GM23338 (cell line): ENCODE measurements at regions not wholly inside any gene's neighbourhood (a gene's known extent, or its start where the extent isn't known, plus 50 kb on each side); places are given as distances from the start of the nearest gene placed in this dataset.

ENCODE experiments used
- ATAC-seq: fragments of 200-7000 bp; cut with Tn5 transposase; 3 replicates; pipeline ENCODE4 v1.9.1; 2020
- DNase-seq: peaks from one replicate; pipeline ENCODE4 v3.0.0-alpha.2; 2015; ENCODE audit warnings: low spot score
- H2AFZ ChIP-seq: fragments of 200-600 bp; sonication (generic); 2 replicates; pipeline ENCODE4 v1.8.0; 2016; ENCODE audit warnings: antibody characterized with exemption, mild to moderate bottlenecking, moderate library complexity
- H3F3A ChIP-seq: fragments of 200-600 bp; sonication (generic); replicated peaks from 2 replicates; pipeline ENCODE4 v1.8.0; 2017; ENCODE audit warnings: antibody characterized with exemption, mixed run types, low read depth
- H3K27ac ChIP-seq: fragments of 200-600 bp; sonication (generic); 2 replicates; pipeline ENCODE4 v1.6.1; 2016; ENCODE audit warnings: low read depth
- H3K27me3 ChIP-seq: fragments of 200-600 bp; sonication (generic); 2 replicates; pipeline ENCODE4 v1.8.0; 2016; ENCODE audit warnings: mild to moderate bottlenecking, mixed run types, moderate library complexity; ENCODE audit not compliant: insufficient read depth
- H3K36me3 ChIP-seq: fragments of 200-600 bp; sonication (generic); 2 replicates; pipeline ENCODE4 v1.8.0; 2016; ENCODE audit warnings: mild to moderate bottlenecking; ENCODE audit not compliant: insufficient read depth
- H3K4me1 ChIP-seq: fragments of 200-600 bp; sonication (generic); 2 replicates; pipeline ENCODE4 v1.8.0; 2016; ENCODE audit warnings: mild to moderate bottlenecking, moderate library complexity; ENCODE audit not compliant: insufficient read depth
- H3K4me2 ChIP-seq: fragments of 200-600 bp; sonication (generic); 2 replicates; pipeline ENCODE4 v1.7.1; 2017; ENCODE audit warnings: mixed run types
- H3K4me3 ChIP-seq: fragments of 200-600 bp; sonication (generic); 2 replicates; pipeline ENCODE4 v1.6.1; 2016; ENCODE audit warnings: mixed run types
- H3K79me2 ChIP-seq: fragments of 200-600 bp; sonication (generic); replicated peaks from 2 replicates; pipeline ENCODE4 v1.8.0; 2017; ENCODE audit warnings: mild to moderate bottlenecking; ENCODE audit not compliant: insufficient read depth
- H3K9me2 ChIP-seq: fragments of 200-600 bp; sonication (generic); 2 replicates; pipeline ENCODE4 v1.8.0; 2017; ENCODE audit not compliant: insufficient read depth
- H4K20me1 ChIP-seq: fragments of 200-600 bp; sonication (generic); replicated peaks from 2 replicates; pipeline ENCODE4 v1.8.0; 2017; ENCODE audit warnings: mild to moderate bottlenecking; ENCODE audit not compliant: insufficient read depth
- H3K27ac Mint-ChIP-seq: 2 replicates; pipeline ENCODE4 v1.8.0; 2020; ENCODE audit warnings: inconsistent platforms, mild to moderate bottlenecking, moderate library complexity, mixed read lengths
- H3K27me3 Mint-ChIP-seq: 3 replicates; pipeline ENCODE4 v1.8.0; 2022; ENCODE audit warnings: low read depth, mild to moderate bottlenecking, moderate library complexity, mixed read lengths, inconsistent platforms; ENCODE audit not compliant: insufficient read depth, poor library complexity
- H3K36me3 Mint-ChIP-seq: 3 replicates; pipeline ENCODE4 v1.8.0; 2021; ENCODE audit warnings: low read depth, mild to moderate bottlenecking, inconsistent platforms, moderate library complexity, mixed read lengths
- H3K4me1 Mint-ChIP-seq: 3 replicates; pipeline ENCODE4 v1.8.0; 2020; ENCODE audit warnings: mild to moderate bottlenecking, inconsistent platforms, mixed read lengths
- H3K4me3 Mint-ChIP-seq: 3 replicates; pipeline ENCODE4 v1.8.0; 2021; ENCODE audit warnings: moderate library complexity, mild to moderate bottlenecking, inconsistent platforms, mixed read lengths
- H3K9me3 Mint-ChIP-seq: 3 replicates; pipeline ENCODE4 v1.8.0; 2020; ENCODE audit warnings: moderate library complexity, mild to moderate bottlenecking, inconsistent platforms, mixed read lengths
- CREB1 ChIP-seq: fragments of 250-450 bp; sonication (Bioruptor Pico); IDR thresholded peaks from 2 replicates; pipeline ENCODE4 v1.5.0; 2020; ENCODE audit warnings: low read depth, mild to moderate bottlenecking, moderate library complexity
- EZH2 ChIP-seq: fragments of 200-600 bp; sonication (generic); IDR thresholded peaks from one replicate; pipeline ENCODE4 v1.8.0; 2017; ENCODE audit warnings: antibody characterized with exemption, mild to moderate bottlenecking, low read depth; ENCODE audit not compliant: unreplicated experiment
- EZH2phosphoT487 ChIP-seq: fragments of 200-600 bp; sonication (generic); IDR thresholded peaks from one replicate; pipeline ENCODE4 v1.8.1; 2018; ENCODE audit warnings: antibody characterized with exemption; ENCODE audit not compliant: unreplicated experiment
- JUNB ChIP-seq: IDR thresholded peaks from one replicate; pipeline ENCODE4 v1.6.1; 2016; ENCODE audit warnings: antibody characterized with exemption; ENCODE audit not compliant: unreplicated experiment
- NANOG ChIP-seq: IDR thresholded peaks from 2 replicates; pipeline ENCODE4 v1.6.1; 2016; ENCODE audit warnings: antibody characterized with exemption, borderline replicate concordance
- POLR2AphosphoS5 ChIP-seq: IDR thresholded peaks from 2 replicates; pipeline ENCODE4 v1.6.1; 2016; ENCODE audit warnings: antibody characterized with exemption, low read depth
- STAT1 ChIP-seq: IDR thresholded peaks from one replicate; pipeline ENCODE4 v1.6.1; 2016; ENCODE audit warnings: antibody characterized with exemption; ENCODE audit not compliant: unreplicated experiment
- ZNF114 ChIP-seq: fragments of 250-450 bp; sonication (Bioruptor Pico); IDR thresholded peaks from 2 replicates; pipeline ENCODE4 v1.5.0; 2020; ENCODE audit warnings: mild to moderate bottlenecking, moderate library complexity
- ZNF331 ChIP-seq: fragments of 250-450 bp; sonication (Bioruptor Pico); IDR thresholded peaks from 2 replicates; pipeline ENCODE4 v1.5.0; 2020; ENCODE audit warnings: low read depth, mild to moderate bottlenecking, moderate library complexity
- ZNF462 ChIP-seq: fragments of 250-450 bp; sonication (Bioruptor Pico); IDR thresholded peaks from 2 replicates; pipeline ENCODE4 v1.5.0; 2020; ENCODE audit warnings: mild to moderate bottlenecking, moderate library complexity
- TF ChIP-seq, protein P1 (sequence below): IDR thresholded peaks from one replicate; pipeline ENCODE4 v1.6.1; 2018; ENCODE audit warnings: antibody characterized with exemption; ENCODE audit not compliant: unreplicated experiment
- TF ChIP-seq, protein P2 (sequence below): IDR thresholded peaks from 2 replicates; pipeline ENCODE4 v1.6.1; 2016; ENCODE audit warnings: antibody characterized with exemption
- TF ChIP-seq, protein P3 (sequence below), 2 experiments: fragments of 200-600 bp in 1 of 2; sonication (generic) in 1 of 2; conservative IDR thresholded peaks; 2 replicates each; pipeline versions ENCODE4 v1.5.1 to v1.6.1; 2016 to 2017; ENCODE audit warnings: antibody characterized with exemption in 2 of 2, low read depth in 2 of 2, mild to moderate bottlenecking in 2 of 2, moderate library complexity in 1 of 2

- ATAC-seq, result no peak
- Histone ChIP-seq H2AFZ (no peak overlapping the region), H3K27me3 (no peaks in the 10 kb centered on the region), H3K9me2 (no peaks in the 10 kb centered on the region), H3F3A (no peaks in the 10 kb centered on the region), H3K4me1 (no peaks in the 10 kb centered on the region), H3K27ac (no peak overlapping the region), H3K4me2 (no peak overlapping the region), H3K36me3 (no peaks in the 10 kb centered on the region), H3K79me2 (no peaks in the 10 kb centered on the region), H4K20me1 (no peaks in the 10 kb centered on the region), H3K4me3 (no peak overlapping the region)
- TF ChIP-seq ZNF462 (CRISPR knock-in tag) (no peak), EZH2 (no peak), CREB1 (CRISPR knock-in tag) (no peak), NANOG (no peak), ZNF114 (no peak), ZNF331 (CRISPR knock-in tag) (no peak), STAT1 (no peak), JUNB (no peak), POLR2AphosphoS5 (no peak), EZH2phosphoT487 (no peak)
- TF ChIP-seq, protein P1, sequence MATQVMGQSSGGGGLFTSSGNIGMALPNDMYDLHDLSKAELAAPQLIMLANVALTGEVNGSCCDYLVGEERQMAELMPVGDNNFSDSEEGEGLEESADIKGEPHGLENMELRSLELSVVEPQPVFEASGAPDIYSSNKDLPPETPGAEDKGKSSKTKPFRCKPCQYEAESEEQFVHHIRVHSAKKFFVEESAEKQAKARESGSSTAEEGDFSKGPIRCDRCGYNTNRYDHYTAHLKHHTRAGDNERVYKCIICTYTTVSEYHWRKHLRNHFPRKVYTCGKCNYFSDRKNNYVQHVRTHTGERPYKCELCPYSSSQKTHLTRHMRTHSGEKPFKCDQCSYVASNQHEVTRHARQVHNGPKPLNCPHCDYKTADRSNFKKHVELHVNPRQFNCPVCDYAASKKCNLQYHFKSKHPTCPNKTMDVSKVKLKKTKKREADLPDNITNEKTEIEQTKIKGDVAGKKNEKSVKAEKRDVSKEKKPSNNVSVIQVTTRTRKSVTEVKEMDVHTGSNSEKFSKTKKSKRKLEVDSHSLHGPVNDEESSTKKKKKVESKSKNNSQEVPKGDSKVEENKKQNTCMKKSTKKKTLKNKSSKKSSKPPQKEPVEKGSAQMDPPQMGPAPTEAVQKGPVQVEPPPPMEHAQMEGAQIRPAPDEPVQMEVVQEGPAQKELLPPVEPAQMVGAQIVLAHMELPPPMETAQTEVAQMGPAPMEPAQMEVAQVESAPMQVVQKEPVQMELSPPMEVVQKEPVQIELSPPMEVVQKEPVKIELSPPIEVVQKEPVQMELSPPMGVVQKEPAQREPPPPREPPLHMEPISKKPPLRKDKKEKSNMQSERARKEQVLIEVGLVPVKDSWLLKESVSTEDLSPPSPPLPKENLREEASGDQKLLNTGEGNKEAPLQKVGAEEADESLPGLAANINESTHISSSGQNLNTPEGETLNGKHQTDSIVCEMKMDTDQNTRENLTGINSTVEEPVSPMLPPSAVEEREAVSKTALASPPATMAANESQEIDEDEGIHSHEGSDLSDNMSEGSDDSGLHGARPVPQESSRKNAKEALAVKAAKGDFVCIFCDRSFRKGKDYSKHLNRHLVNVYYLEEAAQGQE, result no peak
- TF ChIP-seq, protein P2, sequence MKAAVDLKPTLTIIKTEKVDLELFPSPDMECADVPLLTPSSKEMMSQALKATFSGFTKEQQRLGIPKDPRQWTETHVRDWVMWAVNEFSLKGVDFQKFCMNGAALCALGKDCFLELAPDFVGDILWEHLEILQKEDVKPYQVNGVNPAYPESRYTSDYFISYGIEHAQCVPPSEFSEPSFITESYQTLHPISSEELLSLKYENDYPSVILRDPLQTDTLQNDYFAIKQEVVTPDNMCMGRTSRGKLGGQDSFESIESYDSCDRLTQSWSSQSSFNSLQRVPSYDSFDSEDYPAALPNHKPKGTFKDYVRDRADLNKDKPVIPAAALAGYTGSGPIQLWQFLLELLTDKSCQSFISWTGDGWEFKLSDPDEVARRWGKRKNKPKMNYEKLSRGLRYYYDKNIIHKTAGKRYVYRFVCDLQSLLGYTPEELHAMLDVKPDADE, result no peak
- TF ChIP-seq, protein P3, sequence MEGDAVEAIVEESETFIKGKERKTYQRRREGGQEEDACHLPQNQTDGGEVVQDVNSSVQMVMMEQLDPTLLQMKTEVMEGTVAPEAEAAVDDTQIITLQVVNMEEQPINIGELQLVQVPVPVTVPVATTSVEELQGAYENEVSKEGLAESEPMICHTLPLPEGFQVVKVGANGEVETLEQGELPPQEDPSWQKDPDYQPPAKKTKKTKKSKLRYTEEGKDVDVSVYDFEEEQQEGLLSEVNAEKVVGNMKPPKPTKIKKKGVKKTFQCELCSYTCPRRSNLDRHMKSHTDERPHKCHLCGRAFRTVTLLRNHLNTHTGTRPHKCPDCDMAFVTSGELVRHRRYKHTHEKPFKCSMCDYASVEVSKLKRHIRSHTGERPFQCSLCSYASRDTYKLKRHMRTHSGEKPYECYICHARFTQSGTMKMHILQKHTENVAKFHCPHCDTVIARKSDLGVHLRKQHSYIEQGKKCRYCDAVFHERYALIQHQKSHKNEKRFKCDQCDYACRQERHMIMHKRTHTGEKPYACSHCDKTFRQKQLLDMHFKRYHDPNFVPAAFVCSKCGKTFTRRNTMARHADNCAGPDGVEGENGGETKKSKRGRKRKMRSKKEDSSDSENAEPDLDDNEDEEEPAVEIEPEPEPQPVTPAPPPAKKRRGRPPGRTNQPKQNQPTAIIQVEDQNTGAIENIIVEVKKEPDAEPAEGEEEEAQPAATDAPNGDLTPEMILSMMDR (conservative IDR thresholded peaks at IDR 0.05; ENCODE audit: low read depth in 2 of 2), result no peak
- H3K36me3 Mint-ChIP-seq, result no peaks in the 10 kb centered on the region
- peaks cover 4% of the 10 kb centered on the region for H3K27me3 Mint-ChIP-seq
- DNase-seq, result no peak
- no peaks in the 10 kb centered on the region for H3K4me1 Mint-ChIP-seq
- no peaks in the 10 kb centered on the region for H3K9me3 Mint-ChIP-seq
- H3K27ac Mint-ChIP-seq, result no peak overlapping the region
- no peak overlapping the region for H3K4me3 Mint-ChIP-seq
Observed at GRCh38 chr15:99863550-99864198, 130.4 kb upstream of the LYSMD4 start.
